ENCODE measurements at regions not wholly inside any gene's neighbourhood (a gene's known extent, or its start where the extent isn't known, plus 50 kb on each side); places are given as distances from the start of the nearest gene placed in this dataset.

- TF ChIP-seq MEIS2 (IDR thresholded peaks at IDR 0.05; ENCODE audit: partially characterized antibody) (no peak), RAD21 (CRISPR knock-in tag; conservative IDR thresholded peaks at IDR 0.05 in 1 of 2, IDR thresholded peaks at IDR 0.05 in 1 of 2) (no peak), FOXM1 (IDR thresholded peaks at IDR 0.05; ENCODE audit: low read depth) (no peak), FOXM1 (CRISPR knock-in tag; IDR thresholded peaks at IDR 0.05; ENCODE audit: low read depth) (no peak), SP1 (CRISPR knock-in tag; IDR thresholded peaks at IDR 0.05) (no peak), POLR2A (conservative IDR thresholded peaks at IDR 0.05) (no peak), CTCF (IDR thresholded peaks at IDR 0.05 in 2 of 3, conservative IDR thresholded peaks at IDR 0.05 in 1 of 3; ENCODE audit: insufficient read depth in 2 of 3, low read depth in 1 of 3, low read length in 3 of 3) (no peak)
These were observed 746.2 kb upstream of the USP15 start for GRCh38 chr12:61514016-61514415.

Data from K562 (cell line).